ENCODE measurements at regions not wholly inside any gene's neighbourhood (a gene's known extent, or its start where the extent isn't known, plus 50 kb on each side); places are given as distances from the start of the nearest gene placed in this dataset.

DNA sequence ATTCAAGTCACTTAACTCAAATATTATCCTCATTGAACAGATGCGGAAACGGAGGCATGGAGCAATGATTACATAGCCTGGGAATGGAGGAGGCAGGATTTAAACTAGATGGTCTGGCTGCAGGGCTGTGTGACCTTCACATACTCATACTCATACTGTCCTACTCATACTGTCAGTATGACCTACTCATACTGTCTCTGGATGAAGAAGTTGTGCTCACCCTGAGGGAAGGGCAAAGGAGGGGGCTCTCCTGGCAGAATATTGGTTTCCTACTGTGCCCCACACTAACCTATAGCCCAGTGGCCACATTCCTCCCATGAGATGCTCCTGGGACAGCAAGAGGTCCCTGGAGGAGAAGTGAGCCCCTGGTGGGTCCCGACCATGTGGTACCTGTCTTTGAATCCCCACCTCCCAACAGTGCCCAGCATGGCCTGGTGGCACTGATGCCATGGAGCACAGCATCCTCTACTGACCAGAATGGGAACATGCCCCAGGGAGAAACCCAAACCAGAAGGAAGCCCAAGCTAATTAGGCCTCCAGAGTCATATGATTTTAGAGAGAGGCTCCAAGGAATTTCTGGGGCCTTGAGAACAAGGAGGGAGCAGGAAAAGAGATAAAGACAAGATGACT is 197.3 kb upstream of the SDK2 start:
- Histone ChIP-seq H3K4me3 (ENCODE audit: low read length) (no peak overlapping the region), H4K20me1 (ENCODE audit: low read length) (no peaks in the 10 kb centered on the region), H3K4me1 (ENCODE audit: insufficient read depth, low read length) (no peaks in the 10 kb centered on the region), H3K36me3 (ENCODE audit: low read depth, low read length) (no peaks in the 10 kb centered on the region), H3K9me2 (replicated peaks; ENCODE audit: low read length) (no peaks in the 10 kb centered on the region), H2AFZ (ENCODE audit: low read length) (no peak overlapping the region), H3K27ac (ENCODE audit: low read length) (no peak overlapping the region), H3K79me2 (ENCODE audit: low read length) (no peaks in the 10 kb centered on the region), H3K27me3 (ENCODE audit: low read length) (peaks cover 60% of the 10 kb centered on the region), H3K9ac (ENCODE audit: low read length) (no peak overlapping the region), H3K9me3 (ENCODE audit: low read length) (no peaks in the 10 kb centered on the region), H3F3A (ENCODE audit: low read length, unreplicated experiment) (no peaks in the 10 kb centered on the region), H3K4me2 (ENCODE audit: low read length) (no peak overlapping the region)
- ChIA-PET POLR2A (ENCODE audit: unreplicated experiment) (no interaction called here), CTCF (interaction anchor here (0.6 kb wide), 1 partner anchor 1862 kb away, joined by 3 read pairs; no protein-coding TSS in a partner anchor)
- no peak for ATAC-seq
- DNase-seq: peak; percentile 47
- BruUV-seq (replicated peaks): no TSS peak
- TF ChIP-seq EZH2phosphoT487 (IDR thresholded peaks at IDR 0.05; ENCODE audit: borderline replicate concordance, low read length): no peak
- TF ChIP-seq, protein P1, sequence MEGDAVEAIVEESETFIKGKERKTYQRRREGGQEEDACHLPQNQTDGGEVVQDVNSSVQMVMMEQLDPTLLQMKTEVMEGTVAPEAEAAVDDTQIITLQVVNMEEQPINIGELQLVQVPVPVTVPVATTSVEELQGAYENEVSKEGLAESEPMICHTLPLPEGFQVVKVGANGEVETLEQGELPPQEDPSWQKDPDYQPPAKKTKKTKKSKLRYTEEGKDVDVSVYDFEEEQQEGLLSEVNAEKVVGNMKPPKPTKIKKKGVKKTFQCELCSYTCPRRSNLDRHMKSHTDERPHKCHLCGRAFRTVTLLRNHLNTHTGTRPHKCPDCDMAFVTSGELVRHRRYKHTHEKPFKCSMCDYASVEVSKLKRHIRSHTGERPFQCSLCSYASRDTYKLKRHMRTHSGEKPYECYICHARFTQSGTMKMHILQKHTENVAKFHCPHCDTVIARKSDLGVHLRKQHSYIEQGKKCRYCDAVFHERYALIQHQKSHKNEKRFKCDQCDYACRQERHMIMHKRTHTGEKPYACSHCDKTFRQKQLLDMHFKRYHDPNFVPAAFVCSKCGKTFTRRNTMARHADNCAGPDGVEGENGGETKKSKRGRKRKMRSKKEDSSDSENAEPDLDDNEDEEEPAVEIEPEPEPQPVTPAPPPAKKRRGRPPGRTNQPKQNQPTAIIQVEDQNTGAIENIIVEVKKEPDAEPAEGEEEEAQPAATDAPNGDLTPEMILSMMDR (conservative IDR thresholded peaks at IDR 0.05; ENCODE audit: low read depth, low read length): peak; percentile 75
- intact Hi-C loops (cut with micrococcal nuclease): no loop called here

DNA sequence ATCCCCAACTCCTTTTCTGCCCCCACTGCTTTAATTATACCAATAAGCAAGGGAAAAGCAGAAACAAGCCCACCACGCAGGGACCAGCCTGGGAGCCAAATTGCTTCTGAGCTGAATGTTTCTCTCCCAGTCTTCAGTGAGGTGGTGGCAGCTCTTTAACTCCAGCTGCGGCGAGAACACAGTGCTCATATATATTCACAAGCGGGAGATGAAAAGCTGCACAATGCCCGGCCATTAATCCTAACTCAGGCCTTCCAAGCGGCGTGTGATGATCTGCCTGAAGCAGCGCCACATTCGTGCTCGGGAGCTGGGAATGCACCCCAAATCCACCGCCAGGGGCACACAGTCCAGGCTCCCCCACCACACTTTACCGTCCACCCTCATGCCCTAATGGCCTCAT is 203.7 kb upstream of the SDK2 start:
- POLR2A ChIA-PET (ENCODE audit: unreplicated experiment): no interaction called here
- ATAC-seq: no peak

DNA sequence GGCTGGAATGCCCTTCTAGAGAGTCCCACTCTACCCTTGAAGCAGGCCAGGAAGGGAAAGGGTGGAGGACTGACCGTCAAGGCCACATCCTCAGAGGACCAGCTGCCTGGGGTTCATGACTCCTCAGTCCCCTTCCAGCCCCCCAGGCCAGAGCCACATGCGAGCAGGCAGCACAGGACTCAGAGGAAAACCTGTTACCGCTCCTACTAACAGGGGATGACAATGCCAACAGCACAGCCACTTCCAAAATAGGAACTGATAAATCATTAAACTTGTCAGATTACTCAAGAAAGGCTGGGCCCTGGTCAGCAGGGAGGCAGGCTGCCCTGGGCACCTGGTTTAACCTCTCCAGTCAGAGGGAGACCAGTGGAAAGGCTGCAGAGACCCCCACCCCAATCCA is 206.2 kb upstream of the SDK2 start:
- BruUV-seq (replicated peaks): no TSS peak
- TF ChIP-seq, protein P1 (conservative IDR thresholded peaks at IDR 0.05; ENCODE audit: low read depth, low read length): no peak
- no peak for TF ChIP-seq EZH2phosphoT487 (IDR thresholded peaks at IDR 0.05; ENCODE audit: borderline replicate concordance, low read length)
- no peak for TF ChIP-seq EZH2 (IDR thresholded peaks at IDR 0.05; ENCODE audit: low read length, unreplicated experiment)
- no peak for ATAC-seq
- H3K4me2 ChIP-seq (ENCODE audit: low read length): no peak overlapping the region
- peaks cover 20% of the 10 kb centered on the region for H3K27me3 ChIP-seq (ENCODE audit: low read length)
- no peaks in the 10 kb centered on the region for H3K9me2 ChIP-seq (replicated peaks; ENCODE audit: low read length)
- CTCF ChIA-PET: no interaction called here
- no peak overlapping the region for H3K4me3 ChIP-seq (ENCODE audit: low read length)
- H3K79me2 ChIP-seq (ENCODE audit: low read length): no peaks in the 10 kb centered on the region
- no peaks in the 10 kb centered on the region for H3K9me3 ChIP-seq (ENCODE audit: low read length)
- intact Hi-C loops (cut with micrococcal nuclease): no loop called here
- H3K4me1 ChIP-seq (ENCODE audit: insufficient read depth, low read length): no peaks in the 10 kb centered on the region
- no peak overlapping the region for H2AFZ ChIP-seq (ENCODE audit: low read length)
- DNase-seq: no peak
- POLR2A ChIA-PET (ENCODE audit: unreplicated experiment): no interaction called here
- H3K36me3 ChIP-seq (ENCODE audit: low read depth, low read length): no peaks in the 10 kb centered on the region
- no peak overlapping the region for H3K9ac ChIP-seq (ENCODE audit: low read length)
- H4K20me1 ChIP-seq (ENCODE audit: low read length): no peaks in the 10 kb centered on the region
- no peak overlapping the region for H3K27ac ChIP-seq (ENCODE audit: low read length)
- H3F3A ChIP-seq (ENCODE audit: low read length, unreplicated experiment): no peaks in the 10 kb centered on the region

More for the DNA sequence above, 203.7 kb upstream of the SDK2 start:
- H3K4me2 ChIP-seq (ENCODE audit: low read length): no peak overlapping the region
- H3K9me3 ChIP-seq (ENCODE audit: low read length): no peaks in the 10 kb centered on the region
- CTCF ChIA-PET: no interaction called here
- intact Hi-C loops (cut with micrococcal nuclease): no loop called here
- no TSS peak for BruUV-seq (replicated peaks)
- no peak overlapping the region for H3K9ac ChIP-seq (ENCODE audit: low read length)
- H3K27me3 ChIP-seq (ENCODE audit: low read length): peaks cover 43% of the 10 kb centered on the region
- TF ChIP-seq EZH2 (IDR thresholded peaks at IDR 0.05; ENCODE audit: low read length, unreplicated experiment) (no peak), EZH2phosphoT487 (IDR thresholded peaks at IDR 0.05; ENCODE audit: borderline replicate concordance, low read length) (no peak)
- TF ChIP-seq, protein P1 (conservative IDR thresholded peaks at IDR 0.05; ENCODE audit: low read depth, low read length): no peak
- no peaks in the 10 kb centered on the region for H3K4me1 ChIP-seq (ENCODE audit: insufficient read depth, low read length)
- H2AFZ ChIP-seq (ENCODE audit: low read length): no peak overlapping the region
- no peak for DNase-seq
- no peaks in the 10 kb centered on the region for H3K79me2 ChIP-seq (ENCODE audit: low read length)
- no peaks in the 10 kb centered on the region for H3K9me2 ChIP-seq (replicated peaks; ENCODE audit: low read length)
- H3K4me3 ChIP-seq (ENCODE audit: low read length): no peak overlapping the region
- no peaks in the 10 kb centered on the region for H3F3A ChIP-seq (ENCODE audit: low read length, unreplicated experiment)
- H3K27ac ChIP-seq (ENCODE audit: low read length): no peak overlapping the region
- H4K20me1 ChIP-seq (ENCODE audit: low read length): no peaks in the 10 kb centered on the region
- no peaks in the 10 kb centered on the region for H3K36me3 ChIP-seq (ENCODE audit: low read depth, low read length)

Measured in PC-3 (cell line).